Urothelium cell line (cell line): ENCODE measurements at regions not wholly inside any gene's neighbourhood (a gene's known extent, or its start where the extent isn't known, plus 50 kb on each side); places are given as distances from the start of the nearest gene placed in this dataset.

Source experiments
- DNase-seq: peaks from one replicate; pipeline ENCODE4 v3.0.0; 2011; ENCODE audit warnings: low spot score, mixed read lengths
- FAIRE-seq: peaks from 2 replicates; lab custom pipeline; 2011; peaks lifted over from hg19 to GRCh38; lab: Jason Lieb, UNC

GRCh38 chr3:1026395-1026794 lies 66.4 kb upstream of the CNTN6 start:
- no peak for FAIRE-seq
- no peak for DNase-seq

- DNase-seq (no peak), FAIRE-seq (no peak)
Observed at GRCh38 chr3:1036207-1036826, 56.5 kb upstream of the CNTN6 start.

GRCh38 chr3:1037631-1038030 lies 55.2 kb upstream of the CNTN6 start:
- FAIRE-seq: no peak

More at GRCh38 chr3:1037631-1038030, 55.2 kb upstream of the CNTN6 start:
- no peak for DNase-seq
